Activated T-helper 17 cell treated with anti-CD3 and anti-CD28 coated beads, Interleukin-2, amount 50 U/mL, for 72 hours (primary cell): ENCODE measurements at regions not wholly inside any gene's neighbourhood (a gene's known extent, or its start where the extent isn't known, plus 50 kb on each side); places are given as distances from the start of the nearest gene placed in this dataset.
"Not testable (repeated sequence)": the region's sequence is repeated elsewhere in the genome, so short reads cannot be mapped to it uniquely, and the experiment has no call there.

Source experiments
- ATAC-seq: fragments of 150-1000 bp; cut with Tn5 transposase; replicated peaks from 2 replicates; pipeline ENCODE4 v1.10.0; 2021; ENCODE audit warnings: mild to moderate bottlenecking, moderate library complexity
- H3K27ac Mint-ChIP-seq: one replicate; pipeline ENCODE4 v1.8.0; 2022; ENCODE audit warnings: mixed read lengths
- H3K27me3 Mint-ChIP-seq: one replicate; pipeline ENCODE4 v1.8.0; 2022; ENCODE audit warnings: mixed read lengths
- H3K36me3 Mint-ChIP-seq: one replicate; pipeline ENCODE4 v1.8.0; 2022; ENCODE audit warnings: low read depth, mild to moderate bottlenecking, mixed read lengths
- H3K4me1 Mint-ChIP-seq: one replicate; pipeline ENCODE4 v1.8.0; 2022; ENCODE audit warnings: mixed read lengths
- H3K4me3 Mint-ChIP-seq: one replicate; pipeline ENCODE4 v1.8.0; 2022; ENCODE audit warnings: mild to moderate bottlenecking, mixed read lengths
- H3K9me3 Mint-ChIP-seq: one replicate; pipeline ENCODE4 v1.8.0; 2022; ENCODE audit warnings: mixed read lengths

DNA sequence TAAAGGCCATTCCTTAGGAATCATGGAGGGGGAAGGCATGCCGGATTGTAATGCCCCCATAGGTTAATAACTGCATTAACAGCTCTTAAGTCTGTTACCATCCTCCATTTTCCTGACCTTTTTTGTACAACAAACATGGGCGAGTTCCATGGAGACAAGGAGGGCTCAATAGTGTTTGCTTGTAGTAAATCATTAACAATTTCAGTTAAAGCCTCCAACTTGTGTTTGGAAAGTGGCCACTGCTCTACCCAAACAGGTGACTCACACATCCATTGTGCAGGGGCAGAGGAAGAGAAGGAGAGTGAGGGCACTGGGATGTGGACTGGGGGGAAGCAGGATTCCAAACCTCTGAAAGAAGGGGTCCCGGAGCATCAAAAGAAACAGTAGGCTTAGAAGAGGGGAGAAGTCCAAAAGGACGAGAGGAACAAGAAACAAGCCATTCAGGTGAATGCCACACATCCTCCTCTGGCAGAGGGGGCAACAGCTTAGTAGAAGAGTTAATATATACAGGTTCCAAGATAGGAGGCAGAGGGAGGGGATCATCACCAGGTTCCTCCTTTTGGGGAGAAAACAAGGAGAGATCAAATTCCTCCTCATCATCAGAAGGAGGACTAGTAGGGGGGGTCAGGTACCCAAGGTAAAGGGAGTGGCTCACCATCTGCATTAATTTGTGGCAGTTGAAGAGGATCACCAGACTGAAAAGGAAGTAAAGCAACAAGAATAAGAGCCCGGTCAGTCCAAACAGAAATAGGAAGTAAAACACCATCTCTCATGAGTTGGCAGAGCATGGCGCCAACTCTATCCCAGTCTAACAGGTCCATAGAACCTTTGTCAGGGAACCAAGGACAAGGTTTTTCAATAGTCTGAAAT, 189.4 kb upstream of the RAI14 start:
- not testable (repeated sequence) for H3K9me3 Mint-ChIP-seq
- H3K27me3 Mint-ChIP-seq = peaks cover 11% of the 10 kb centered on the region

DNA sequence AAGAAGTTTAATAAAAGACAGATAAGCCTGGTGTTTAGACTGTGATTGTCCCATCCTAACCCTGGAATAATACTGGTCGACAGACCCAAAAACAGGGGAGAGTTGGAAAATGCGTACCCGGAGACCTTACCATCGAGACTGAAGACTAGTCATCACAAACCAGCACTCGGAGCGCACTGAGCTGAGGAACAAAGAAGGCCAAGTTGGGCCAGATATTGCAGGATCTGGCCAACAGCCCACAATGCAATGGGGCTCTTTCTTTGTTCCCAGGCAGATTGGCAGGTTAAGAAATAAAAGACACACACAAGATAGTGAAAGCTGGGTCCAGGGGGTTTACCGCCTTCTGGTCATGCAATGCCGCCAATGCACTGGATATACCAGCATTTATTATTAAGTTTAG, 188.7 kb upstream of the RAI14 start:
- H3K36me3 Mint-ChIP-seq = no peaks in the 10 kb centered on the region
- H3K4me3 Mint-ChIP-seq = no peak overlapping the region
- no peaks in the 10 kb centered on the region for H3K9me3 Mint-ChIP-seq
- no peak overlapping the region for H3K27ac Mint-ChIP-seq
- no peak for ATAC-seq
- H3K27me3 Mint-ChIP-seq = peaks cover 11% of the 10 kb centered on the region
- H3K4me1 Mint-ChIP-seq = peaks cover 4% of the 10 kb centered on the region

More for the DNA sequence above, 189.4 kb upstream of the RAI14 start:
- not testable (repeated sequence) for H3K4me1 Mint-ChIP-seq, H3K27ac Mint-ChIP-seq, ATAC-seq, H3K36me3 Mint-ChIP-seq, H3K4me3 Mint-ChIP-seq

DNA sequence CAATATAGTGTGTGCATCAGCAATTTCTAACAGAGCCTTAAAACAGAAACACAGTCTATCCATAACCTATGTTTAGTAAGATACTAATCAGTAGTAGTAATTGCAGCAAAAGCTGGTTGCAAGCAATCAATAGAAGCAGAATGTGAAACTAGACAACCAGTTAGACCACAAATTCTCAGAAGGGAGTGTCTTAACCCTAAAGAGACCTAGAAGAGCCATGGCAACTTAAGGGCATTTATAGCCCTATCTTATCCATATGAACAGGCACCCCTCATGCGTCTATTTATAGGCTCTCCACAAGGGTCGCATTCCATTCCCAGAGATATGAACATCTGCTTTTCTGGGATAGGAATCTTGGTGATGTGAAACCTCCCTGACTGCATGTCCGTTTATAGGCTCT, 188.1 kb upstream of the RAI14 start:
- H3K9me3 Mint-ChIP-seq, H3K27ac Mint-ChIP-seq, ATAC-seq, H3K36me3 Mint-ChIP-seq, H3K4me3 Mint-ChIP-seq, H3K4me1 Mint-ChIP-seq: not testable (repeated sequence)
- H3K27me3 Mint-ChIP-seq = peaks cover 11% of the 10 kb centered on the region

DNA sequence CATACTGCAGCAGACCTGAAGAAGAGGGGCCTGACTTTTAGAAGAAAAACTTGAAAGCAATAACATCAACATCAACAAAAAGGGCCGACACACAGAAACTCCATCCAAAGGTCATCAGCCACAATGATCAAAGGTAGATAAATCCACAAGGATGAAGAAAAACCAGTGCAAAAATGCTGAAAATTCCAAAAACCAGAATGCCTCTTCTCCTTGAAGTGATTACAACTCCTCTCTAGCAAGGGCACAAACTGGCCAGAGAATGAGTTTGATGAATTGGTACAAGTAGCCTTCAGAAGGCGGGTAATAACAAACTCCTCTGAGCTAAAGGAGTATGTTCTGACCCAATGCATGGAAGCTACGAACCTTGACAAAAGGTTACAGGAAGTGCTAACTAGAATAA, 186.2 kb upstream of the RAI14 start:
- Mint-ChIP-seq H3K4me3 (no peak overlapping the region), H3K9me3 (no peaks in the 10 kb centered on the region), H3K36me3 (no peaks in the 10 kb centered on the region), H3K27ac (no peak overlapping the region), H3K27me3 (peaks cover 11% of the 10 kb centered on the region), H3K4me1 (peaks cover 4% of the 10 kb centered on the region)
- ATAC-seq = no peak

DNA sequence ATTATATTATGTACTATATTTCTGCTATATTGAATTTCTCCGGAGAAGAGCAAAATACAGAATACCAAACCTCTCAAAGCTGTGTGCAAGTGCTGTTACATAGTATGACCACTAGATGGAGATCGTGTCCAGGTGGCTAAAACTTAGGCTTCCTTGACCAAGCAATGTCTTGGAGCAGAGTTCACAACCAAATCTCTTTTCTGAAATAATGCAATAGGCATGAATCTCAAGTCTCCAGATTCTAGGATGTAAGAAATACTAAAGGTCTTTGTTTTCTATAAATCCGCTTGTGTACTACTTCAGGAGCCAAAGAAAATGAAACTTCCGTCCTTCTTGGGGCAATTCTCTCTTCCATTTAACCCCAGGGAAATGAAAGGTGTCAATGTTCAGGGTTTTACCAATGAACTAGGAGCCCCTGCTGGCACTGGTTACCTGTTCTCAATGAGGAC, 181.5 kb upstream of the RAI14 start:
- H3K9me3 Mint-ChIP-seq = no peaks in the 10 kb centered on the region
- ATAC-seq = peak; percentile 51
- H3K36me3 Mint-ChIP-seq = no peaks in the 10 kb centered on the region
- H3K4me3 Mint-ChIP-seq = no peak overlapping the region
- no peaks in the 10 kb centered on the region for H3K4me1 Mint-ChIP-seq
- H3K27me3 Mint-ChIP-seq = peaks cover 16% of the 10 kb centered on the region
- H3K27ac Mint-ChIP-seq = no peak overlapping the region

DNA sequence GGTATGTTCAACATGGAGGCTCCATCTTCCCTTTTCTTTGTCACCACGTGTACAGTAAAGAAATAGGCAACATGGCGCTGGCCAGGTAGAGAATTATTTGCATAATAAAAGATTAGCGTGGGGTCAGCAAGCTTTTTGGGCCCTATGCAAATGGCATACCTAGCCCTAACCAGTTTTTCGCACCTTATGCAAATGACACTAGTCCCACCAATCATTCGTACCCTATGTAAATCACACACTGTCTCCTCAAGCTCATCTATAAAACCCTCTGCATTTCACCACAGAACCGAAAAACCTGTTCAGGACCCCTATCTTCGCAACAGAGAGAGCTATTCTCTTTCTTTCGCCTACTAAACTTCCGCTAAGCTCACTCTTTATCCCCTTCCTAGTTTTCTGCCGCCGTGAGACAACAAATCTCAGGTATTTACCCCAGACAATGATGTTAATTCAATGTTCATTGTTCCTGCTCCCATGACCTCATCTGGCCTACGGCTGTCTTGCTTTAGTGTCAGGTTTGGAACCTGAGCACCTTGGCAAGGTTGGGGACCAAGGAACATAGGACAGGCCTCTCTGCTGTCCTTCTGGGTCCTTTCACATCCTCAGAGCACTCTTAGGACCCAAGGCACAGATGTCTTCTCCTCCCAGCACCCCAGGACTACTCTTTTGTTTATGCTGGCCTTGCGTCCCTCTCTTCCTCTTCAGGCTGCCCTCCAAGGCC, 180.7 kb upstream of the RAI14 start:
- Mint-ChIP-seq H3K27ac (no peak overlapping the region), H3K9me3 (no peaks in the 10 kb centered on the region), H3K36me3 (no peaks in the 10 kb centered on the region), H3K27me3 (peaks cover 16% of the 10 kb centered on the region), H3K4me1 (no peaks in the 10 kb centered on the region), H3K4me3 (no peak overlapping the region)
- no peak for ATAC-seq

DNA sequence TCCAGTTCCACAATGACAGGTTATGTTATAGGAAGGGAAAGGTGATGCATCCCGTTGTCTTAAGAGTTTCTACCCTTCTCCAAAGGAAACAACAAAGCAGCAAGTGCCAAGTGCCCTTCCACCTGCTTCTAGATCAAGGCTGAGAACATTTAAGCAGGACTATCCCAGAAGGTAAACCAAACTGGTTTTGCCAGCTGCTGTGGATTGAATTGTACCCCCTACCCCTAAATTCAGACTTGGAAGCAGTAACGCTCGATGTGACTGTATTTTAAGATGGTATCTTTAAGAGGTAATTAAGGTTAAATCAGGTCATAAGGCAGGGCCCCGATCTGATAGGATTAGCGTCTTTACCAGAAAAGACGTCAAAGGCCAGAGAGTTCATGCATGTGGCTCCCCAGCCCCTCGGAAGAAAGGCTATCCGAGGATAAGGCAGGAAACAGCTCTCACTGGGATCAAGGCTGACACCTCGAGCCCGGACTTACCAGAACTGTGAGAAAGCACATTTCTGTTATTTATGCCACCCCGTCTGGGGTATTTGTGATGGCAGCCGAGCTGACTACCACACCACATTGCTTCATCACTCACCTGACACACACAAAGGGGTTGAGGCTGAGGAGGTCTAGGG, 179.1 kb upstream of the RAI14 start:
- no peak overlapping the region for H3K27ac Mint-ChIP-seq
- no peaks in the 10 kb centered on the region for H3K9me3 Mint-ChIP-seq
- no peaks in the 10 kb centered on the region for H3K36me3 Mint-ChIP-seq

DNA sequence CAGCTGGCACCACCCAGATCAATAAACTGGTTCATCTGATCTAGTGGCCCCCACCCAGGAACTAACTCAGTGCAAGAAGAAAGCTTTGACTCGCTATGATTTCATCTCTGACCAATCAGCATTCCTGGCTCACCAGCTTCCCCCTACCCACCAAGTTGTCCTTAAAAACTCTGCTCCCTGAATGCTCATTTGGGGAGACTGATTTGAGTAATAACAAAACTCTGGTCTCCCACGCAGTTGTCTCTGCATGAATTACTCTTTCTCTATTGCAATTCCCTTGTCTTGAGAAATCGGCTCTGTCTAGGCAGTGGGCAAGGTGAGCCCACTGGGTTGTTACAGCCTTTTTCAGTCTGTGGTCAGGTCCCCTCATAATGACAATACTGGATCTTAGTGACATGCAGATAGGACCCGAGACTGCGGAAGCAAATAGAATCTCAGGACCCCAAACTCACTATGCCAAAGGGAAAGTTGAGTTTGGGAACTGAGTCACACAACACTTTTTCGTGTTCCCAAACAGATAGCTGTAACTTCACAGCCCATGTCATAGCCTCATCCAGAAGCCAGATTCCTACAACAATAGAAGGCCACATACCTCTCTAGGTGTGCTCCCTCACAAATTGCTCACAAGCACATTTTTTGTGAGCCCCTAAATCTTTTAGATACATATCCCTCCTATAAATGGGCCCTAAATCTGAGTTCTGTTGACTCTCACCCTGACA, 175.2 kb upstream of the RAI14 start:
- Mint-ChIP-seq H3K36me3 (no peaks in the 10 kb centered on the region), H3K4me3 (no peak overlapping the region), H3K27me3 (peaks cover 17% of the 10 kb centered on the region), H3K27ac (no peak overlapping the region), H3K4me1 (peaks cover under 1% of the 10 kb centered on the region), H3K9me3 (no peaks in the 10 kb centered on the region)
- peak; percentile 81 for ATAC-seq

More for the DNA sequence above, 179.1 kb upstream of the RAI14 start:
- H3K4me3 Mint-ChIP-seq = no peak overlapping the region
- no peak for ATAC-seq
- peaks cover 16% of the 10 kb centered on the region for H3K27me3 Mint-ChIP-seq
- H3K4me1 Mint-ChIP-seq = no peaks in the 10 kb centered on the region

DNA sequence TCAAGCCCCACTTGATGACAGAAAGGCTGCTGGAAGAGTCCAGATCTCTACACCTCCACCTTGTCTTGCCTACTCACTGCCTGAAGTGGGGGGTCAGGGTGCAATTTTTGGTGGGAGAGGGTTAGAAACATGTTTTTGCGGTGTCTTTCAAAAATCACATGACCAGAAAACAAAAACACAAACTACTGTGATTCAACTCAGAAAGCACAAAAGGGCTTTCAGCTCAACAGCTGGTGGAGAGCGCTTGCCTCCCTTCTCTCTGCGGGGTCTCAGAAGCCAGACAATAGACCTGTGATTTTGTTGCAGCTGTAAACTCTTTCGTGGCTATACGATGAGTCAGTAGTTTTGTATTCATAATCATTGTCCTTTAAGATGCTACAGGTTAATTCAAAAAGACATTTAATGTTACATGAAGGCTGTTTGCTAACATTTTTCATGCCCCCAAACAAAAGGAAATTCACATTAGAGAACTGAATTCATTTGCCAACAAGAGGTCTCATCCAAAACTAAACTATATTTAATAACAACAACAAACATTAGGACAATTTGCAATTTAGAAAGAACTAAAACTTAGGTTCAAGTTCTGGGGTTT, 172.6 kb upstream of the RAI14 start:
- Mint-ChIP-seq H3K27ac (no peak overlapping the region), H3K36me3 (no peaks in the 10 kb centered on the region), H3K9me3 (no peaks in the 10 kb centered on the region), H3K4me3 (no peak overlapping the region), H3K4me1 (peaks cover 5% of the 10 kb centered on the region), H3K27me3 (peaks cover 22% of the 10 kb centered on the region)
- ATAC-seq = no peak

DNA sequence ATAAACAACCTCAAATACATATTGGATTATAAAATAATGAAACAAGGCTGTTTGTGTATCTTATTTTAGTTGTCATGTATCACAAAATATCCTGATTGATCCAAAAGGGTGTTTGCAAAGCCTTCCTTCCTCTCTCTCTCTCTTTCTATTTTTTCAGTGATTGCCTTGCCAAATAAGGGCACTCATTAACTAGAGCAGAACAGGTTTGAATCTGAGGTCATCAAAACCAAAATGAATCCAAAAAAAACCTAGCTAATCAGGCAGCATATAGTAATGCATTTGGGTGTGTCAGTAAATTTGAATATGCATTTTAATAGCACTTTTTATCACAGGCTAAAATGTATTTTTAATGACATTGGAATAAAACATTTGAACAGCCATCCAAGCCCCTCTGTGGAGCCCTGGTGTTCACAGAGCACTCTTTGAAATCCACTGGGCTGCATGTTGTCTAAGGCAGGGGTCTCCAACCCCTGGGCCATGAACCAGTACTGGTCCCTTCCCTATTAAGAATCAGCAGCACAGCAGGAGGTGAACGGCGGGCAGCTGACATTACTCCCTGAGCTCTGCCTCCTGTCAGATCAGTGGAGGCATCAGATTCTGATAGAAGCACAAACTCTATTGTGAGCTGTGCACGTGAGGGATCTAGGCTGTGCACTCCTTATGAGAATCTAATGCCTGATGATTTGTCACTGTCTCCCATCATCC, 171.8 kb upstream of the RAI14 start:
- H3K4me1 Mint-ChIP-seq = peaks cover 5% of the 10 kb centered on the region
- H3K27me3 Mint-ChIP-seq = peaks cover 17% of the 10 kb centered on the region
- no peaks in the 10 kb centered on the region for H3K9me3 Mint-ChIP-seq
- no peaks in the 10 kb centered on the region for H3K36me3 Mint-ChIP-seq
- no peak overlapping the region for H3K4me3 Mint-ChIP-seq
- H3K27ac Mint-ChIP-seq = no peak overlapping the region
- ATAC-seq = no peak

DNA sequence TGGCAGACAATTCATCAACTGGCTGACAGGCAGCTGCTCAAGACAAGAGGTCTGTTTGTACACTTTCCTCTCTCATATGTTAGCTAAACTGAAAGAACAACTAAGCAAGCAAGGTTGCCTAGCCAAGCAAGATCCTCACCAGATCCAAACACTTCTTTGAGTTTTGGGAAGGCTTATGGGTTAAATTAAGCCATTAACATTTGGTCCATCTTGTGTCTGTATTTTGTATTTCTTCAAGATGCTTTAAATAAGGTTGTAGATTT, 170.4 kb upstream of the RAI14 start:
- H3K4me1 Mint-ChIP-seq = peaks cover 5% of the 10 kb centered on the region
- H3K36me3 Mint-ChIP-seq = no peaks in the 10 kb centered on the region
- H3K4me3 Mint-ChIP-seq = no peak overlapping the region
- no peak for ATAC-seq
- H3K27me3 Mint-ChIP-seq = peaks cover 19% of the 10 kb centered on the region
- H3K9me3 Mint-ChIP-seq = no peaks in the 10 kb centered on the region
- H3K27ac Mint-ChIP-seq = no peak overlapping the region

DNA sequence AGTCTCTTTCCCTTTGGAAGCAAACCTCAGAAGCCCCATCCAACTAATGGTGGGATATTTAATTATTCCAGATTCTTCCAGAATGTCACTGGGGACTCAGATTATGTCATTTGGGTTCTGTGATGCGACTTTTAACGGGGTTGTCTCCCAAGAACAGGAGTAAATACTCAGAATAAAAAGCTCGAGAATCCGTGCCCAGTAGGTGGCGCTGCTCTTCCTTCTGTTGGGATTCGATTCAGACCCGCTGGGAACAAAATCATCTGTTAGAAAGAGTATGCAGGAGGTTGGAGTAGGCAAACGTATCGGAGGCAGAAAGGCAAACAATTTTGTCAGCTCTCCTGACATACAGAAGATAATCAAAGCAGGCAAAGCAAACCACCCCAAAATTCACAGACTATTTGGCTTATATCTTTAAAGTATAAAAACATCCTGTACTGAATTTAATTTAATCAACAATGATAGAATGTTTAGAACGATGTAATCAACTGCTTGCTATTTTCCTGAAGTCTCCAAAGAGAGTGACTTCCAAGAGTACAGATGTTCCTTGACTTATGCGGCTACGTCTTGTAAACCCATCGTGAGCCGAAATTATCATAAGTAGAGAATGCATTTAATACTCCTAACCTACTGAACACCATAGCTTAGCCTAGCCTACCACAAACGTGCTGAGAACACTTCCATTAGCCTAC, 169.8 kb upstream of the RAI14 start:
- Mint-ChIP-seq H3K4me3 (no peak overlapping the region), H3K27me3 (peaks cover 19% of the 10 kb centered on the region), H3K36me3 (no peaks in the 10 kb centered on the region), H3K27ac (no peak overlapping the region), H3K9me3 (no peaks in the 10 kb centered on the region), H3K4me1 (peaks cover 5% of the 10 kb centered on the region)
- peak; percentile 57 for ATAC-seq

DNA sequence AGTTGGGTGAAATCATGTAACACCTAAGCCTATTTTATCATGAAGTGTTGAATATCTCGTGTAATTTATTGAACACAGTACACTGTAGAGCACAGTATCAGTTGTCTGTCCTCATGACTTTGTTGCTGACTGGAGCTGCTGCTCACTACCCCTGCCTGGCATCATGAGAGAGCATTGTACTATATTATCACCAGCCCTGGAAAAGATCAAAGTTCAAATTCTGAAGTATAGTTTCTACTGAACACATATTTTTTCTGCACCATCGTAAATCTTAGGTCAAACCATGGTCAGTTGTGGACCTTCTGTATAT, 169.3 kb upstream of the RAI14 start:
- H3K4me1 Mint-ChIP-seq = peaks cover 5% of the 10 kb centered on the region
- no peaks in the 10 kb centered on the region for H3K36me3 Mint-ChIP-seq
- no peak for ATAC-seq
- H3K27me3 Mint-ChIP-seq = peaks cover 19% of the 10 kb centered on the region
- no peaks in the 10 kb centered on the region for H3K9me3 Mint-ChIP-seq
- no peak overlapping the region for H3K4me3 Mint-ChIP-seq
- no peak overlapping the region for H3K27ac Mint-ChIP-seq
